ENCODE measurements at regions not wholly inside any gene's neighbourhood (a gene's known extent, or its start where the extent isn't known, plus 50 kb on each side); places are given as distances from the start of the nearest gene placed in this dataset.

DNA sequence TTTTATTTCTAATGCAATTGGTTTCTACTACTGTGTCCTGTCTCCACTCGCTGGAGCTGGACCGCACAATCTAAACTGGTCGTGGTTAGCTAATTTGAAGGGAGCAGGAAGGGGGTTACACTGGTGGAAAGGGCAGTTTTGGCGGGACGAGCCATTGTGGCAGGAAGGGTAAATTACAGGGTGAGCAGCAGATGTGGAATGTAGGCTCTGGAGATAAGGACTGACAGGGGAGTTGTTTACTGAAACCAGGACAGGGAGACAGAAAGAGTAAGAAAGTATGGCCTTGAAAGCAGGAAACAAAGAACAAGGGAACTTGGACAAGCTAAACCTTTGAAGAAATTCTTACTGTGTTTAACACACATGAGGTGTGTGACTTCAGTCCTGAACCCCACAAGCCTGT lies 147.8 kb downstream of the ATXN7L3B start:
- H3K9me3 ChIP-seq (replicated peaks in 1 of 2; ENCODE audit: control insufficient read depth in 2 of 2, insufficient read depth in 1 of 2, low read depth in 1 of 2, low read length in 2 of 2) = peaks cover 2 to 3% of the 10 kb centered on the region in 2 donors
- H3K4ac ChIP-seq (ENCODE audit: low read length) = no peak overlapping the region
- H3K4me2 ChIP-seq (ENCODE audit: insufficient read depth, low read length, poor library complexity, severe bottlenecking) = no peak overlapping the region
- peak overlapping the region; percentile 10 for H2AFZ ChIP-seq (ENCODE audit: low read length)
- H2BK120ac ChIP-seq (ENCODE audit: low read depth, low read length) = no peak overlapping the region
- H2AK5ac ChIP-seq (ENCODE audit: low read depth, low read length) = no peak overlapping the region
- no peak overlapping the region for H3K14ac ChIP-seq (ENCODE audit: low read length)
- DNase-seq (ENCODE audit: low spot score) = no peak
- H3K18ac ChIP-seq (ENCODE audit: low read length) = no peak overlapping the region
- no peak overlapping the region for H3K9ac ChIP-seq (ENCODE audit: low read depth, low read length, poor library complexity)
- H3K4me3 ChIP-seq (ENCODE audit: low read length in 2 of 2) = no peak overlapping the region
- H3K27ac ChIP-seq (replicated peaks; ENCODE audit: low read length) = no peak overlapping the region
- H3K4me1 ChIP-seq (ENCODE audit: control insufficient read depth in 2 of 2, insufficient read depth in 1 of 2, low read depth in 1 of 2, low read length in 2 of 2) = no peaks in the 10 kb centered on the region
- H2BK5ac ChIP-seq (ENCODE audit: low read length) = no peak overlapping the region
- no peaks in the 10 kb centered on the region for H3K79me1 ChIP-seq (ENCODE audit: low read depth, low read length)
- H3K23ac ChIP-seq (ENCODE audit: low read depth, low read length, poor library complexity) = no peak overlapping the region
- no CpG with 5 or more reads among the region's 5 CpGs for WGBS, 2 donors (ENCODE audit: extremely low coverage in 2 of 2, insufficient read length in 2 of 2, insufficient replicate concordance in 1 of 2)
- H2BK12ac ChIP-seq (ENCODE audit: low read length) = no peak overlapping the region
- no peak overlapping the region for H4K91ac ChIP-seq (ENCODE audit: low read depth, low read length, poor library complexity)
- no peaks in the 10 kb centered on the region for H3K27me3 ChIP-seq (ENCODE audit: control insufficient read depth in 3 of 3, insufficient read depth in 3 of 3, low read depth in 1 of 3, low read length in 3 of 3)
- no peaks in the 10 kb centered on the region for H3K36me3 ChIP-seq (replicated peaks in 1 of 2; ENCODE audit: control insufficient read depth in 2 of 2, insufficient read depth in 2 of 2, low read length in 2 of 2)
- H4K8ac ChIP-seq (ENCODE audit: low read depth, low read length) = no peak overlapping the region
- no peak overlapping the region for H2BK15ac ChIP-seq (ENCODE audit: low read length)

DNA sequence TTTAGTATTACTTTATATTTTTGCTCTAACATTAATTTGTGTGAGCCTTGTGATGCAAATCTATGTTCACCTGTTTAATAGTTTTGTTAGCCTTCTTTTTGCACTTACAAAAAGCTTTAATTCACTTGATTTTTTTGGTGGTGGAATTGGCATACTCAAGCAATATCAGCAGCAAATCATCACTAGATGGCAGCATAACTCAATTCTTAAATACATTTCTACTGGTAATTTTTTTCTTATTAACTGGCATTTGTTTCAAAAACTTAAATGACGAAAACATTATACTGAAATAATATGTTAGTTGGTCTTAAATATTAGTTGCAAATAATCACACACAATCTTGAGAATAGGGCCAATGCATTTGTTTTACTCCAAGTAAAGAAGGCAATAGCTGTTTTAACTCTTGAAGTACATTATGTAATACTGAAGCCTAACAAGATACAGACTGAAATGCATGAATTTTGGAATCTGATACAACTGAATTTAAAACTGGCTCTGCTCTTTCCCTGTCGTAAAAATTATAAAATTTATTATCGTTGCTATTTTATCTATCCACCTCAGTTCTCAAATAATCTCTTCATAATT lies 151.5 kb downstream of the ATXN7L3B start:
- no peak overlapping the region for H3K4me2 ChIP-seq (ENCODE audit: insufficient read depth, low read length, poor library complexity, severe bottlenecking)
- H2BK12ac ChIP-seq (ENCODE audit: low read length) = no peak overlapping the region
- no peak overlapping the region for H3K4me3 ChIP-seq (ENCODE audit: low read length in 2 of 2)
- no peak overlapping the region for H3K27ac ChIP-seq (replicated peaks; ENCODE audit: low read length)
- peak; percentile 4 for DNase-seq (ENCODE audit: low spot score)
- H2BK15ac ChIP-seq (ENCODE audit: low read length) = no peak overlapping the region
- H4K91ac ChIP-seq (ENCODE audit: low read depth, low read length, poor library complexity) = no peak overlapping the region
- H3K18ac ChIP-seq (ENCODE audit: low read length) = no peak overlapping the region
- H3K9ac ChIP-seq (ENCODE audit: low read depth, low read length, poor library complexity) = no peak overlapping the region
- H3K4me1 ChIP-seq (ENCODE audit: control insufficient read depth in 2 of 2, insufficient read depth in 1 of 2, low read depth in 1 of 2, low read length in 2 of 2) = no peaks in the 10 kb centered on the region
- H3K27me3 ChIP-seq (ENCODE audit: control insufficient read depth in 3 of 3, insufficient read depth in 3 of 3, low read depth in 1 of 3, low read length in 3 of 3) = no peaks in the 10 kb centered on the region
- no peak overlapping the region for H4K8ac ChIP-seq (ENCODE audit: low read depth, low read length)
- no peaks in the 10 kb centered on the region for H3K36me3 ChIP-seq (replicated peaks in 1 of 2; ENCODE audit: control insufficient read depth in 2 of 2, insufficient read depth in 2 of 2, low read length in 2 of 2)
- H2BK5ac ChIP-seq (ENCODE audit: low read length) = no peak overlapping the region
- H3K14ac ChIP-seq (ENCODE audit: low read length) = no peak overlapping the region
- no CpG with 5 or more reads among the region's 3 CpGs for WGBS, 2 donors (ENCODE audit: extremely low coverage in 2 of 2, insufficient read length in 2 of 2, insufficient replicate concordance in 1 of 2)
- peaks cover 2 to 3% of the 10 kb centered on the region in 2 donors for H3K9me3 ChIP-seq (replicated peaks in 1 of 2; ENCODE audit: control insufficient read depth in 2 of 2, insufficient read depth in 1 of 2, low read depth in 1 of 2, low read length in 2 of 2)
- no peak overlapping the region for H2BK120ac ChIP-seq (ENCODE audit: low read depth, low read length)
- no peak overlapping the region for H3K23ac ChIP-seq (ENCODE audit: low read depth, low read length, poor library complexity)
- H3K79me1 ChIP-seq (ENCODE audit: low read depth, low read length) = no peaks in the 10 kb centered on the region
- H2AFZ ChIP-seq (ENCODE audit: low read length) = no peak overlapping the region
- no peak overlapping the region for H3K4ac ChIP-seq (ENCODE audit: low read length)
- no peak overlapping the region for H2AK5ac ChIP-seq (ENCODE audit: low read depth, low read length)

DNA sequence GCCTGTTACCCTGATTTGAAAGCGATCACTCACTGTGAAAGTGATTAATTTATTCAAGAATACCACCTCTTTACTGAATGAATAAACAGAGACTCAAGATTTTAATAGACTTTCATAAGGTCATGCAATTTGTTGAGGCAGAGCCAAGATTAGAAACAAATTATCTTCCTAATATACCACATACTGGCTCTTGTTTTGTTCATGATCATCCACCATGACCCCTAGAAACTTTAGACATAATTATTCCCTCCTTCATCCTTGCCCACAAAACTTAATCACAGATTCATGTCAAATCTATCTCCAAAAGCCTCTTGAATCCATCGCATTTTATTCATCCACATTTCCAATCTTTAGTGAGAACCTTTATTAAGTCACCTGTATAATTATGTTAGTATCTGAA lies 152.3 kb downstream of the ATXN7L3B start:
- no CpG with 5 or more reads among the region's 2 CpGs for WGBS, 2 donors (ENCODE audit: extremely low coverage in 2 of 2, insufficient read length in 2 of 2, insufficient replicate concordance in 1 of 2)
- H3K27ac ChIP-seq (replicated peaks; ENCODE audit: low read length) = no peak overlapping the region

DNA sequence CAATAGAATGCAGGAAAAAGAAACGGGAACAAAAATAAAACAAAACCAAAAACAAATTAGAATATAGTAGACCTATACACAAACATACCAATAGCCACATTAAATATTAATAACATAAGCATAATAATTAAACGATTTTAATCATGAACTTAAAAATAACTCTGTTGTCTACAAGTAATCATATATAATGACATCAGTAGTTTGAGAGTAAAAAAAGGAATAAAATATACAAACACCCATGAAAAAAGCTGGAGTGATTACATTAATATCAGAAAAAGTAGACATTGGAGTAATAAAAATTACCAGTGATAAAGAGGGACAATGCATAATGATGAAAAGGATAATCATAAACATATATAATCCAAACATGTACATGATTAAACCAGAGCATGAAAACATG lies 181.8 kb downstream of the ATXN7L3B start:
- WGBS, 2 donors (ENCODE audit: extremely low coverage in 2 of 2, insufficient read length in 2 of 2, insufficient replicate concordance in 1 of 2) = no CpG with 5 or more reads among the region's 2 CpGs
- H3K4me3 ChIP-seq (ENCODE audit: low read length in 2 of 2) = no peak overlapping the region
- no peaks in the 10 kb centered on the region for H3K27me3 ChIP-seq (ENCODE audit: control insufficient read depth in 3 of 3, insufficient read depth in 3 of 3, low read depth in 1 of 3, low read length in 3 of 3)
- no peaks in the 10 kb centered on the region for H3K36me3 ChIP-seq (replicated peaks in 1 of 2; ENCODE audit: control insufficient read depth in 2 of 2, insufficient read depth in 2 of 2, low read length in 2 of 2)
- H3K18ac ChIP-seq (ENCODE audit: low read length) = no peak overlapping the region
- H4K91ac ChIP-seq (ENCODE audit: low read depth, low read length, poor library complexity) = no peak overlapping the region
- H2AFZ ChIP-seq (ENCODE audit: low read length) = no peak overlapping the region
- no peaks in the 10 kb centered on the region for H3K4me1 ChIP-seq (ENCODE audit: control insufficient read depth in 2 of 2, insufficient read depth in 1 of 2, low read depth in 1 of 2, low read length in 2 of 2)
- H3K14ac ChIP-seq (ENCODE audit: low read length) = no peak overlapping the region
- no peak overlapping the region for H3K9ac ChIP-seq (ENCODE audit: low read depth, low read length, poor library complexity)
- no peak overlapping the region for H2BK120ac ChIP-seq (ENCODE audit: low read depth, low read length)
- H4K8ac ChIP-seq (ENCODE audit: low read depth, low read length) = no peak overlapping the region
- H3K79me1 ChIP-seq (ENCODE audit: low read depth, low read length) = no peaks in the 10 kb centered on the region
- H2BK12ac ChIP-seq (ENCODE audit: low read length) = no peak overlapping the region
- no peak overlapping the region for H3K27ac ChIP-seq (replicated peaks; ENCODE audit: low read length)
- H3K4me2 ChIP-seq (ENCODE audit: insufficient read depth, low read length, poor library complexity, severe bottlenecking) = no peak overlapping the region
- H2AK5ac ChIP-seq (ENCODE audit: low read depth, low read length) = no peak overlapping the region
- no peak for DNase-seq (ENCODE audit: low spot score)
- no peak overlapping the region for H2BK5ac ChIP-seq (ENCODE audit: low read length)
- no peaks in the 10 kb centered on the region for H3K9me3 ChIP-seq (replicated peaks in 1 of 2; ENCODE audit: control insufficient read depth in 2 of 2, insufficient read depth in 1 of 2, low read depth in 1 of 2, low read length in 2 of 2)
- H3K4ac ChIP-seq (ENCODE audit: low read length) = no peak overlapping the region
- no peak overlapping the region for H3K23ac ChIP-seq (ENCODE audit: low read depth, low read length, poor library complexity)
- H2BK15ac ChIP-seq (ENCODE audit: low read length) = no peak overlapping the region

More for the DNA sequence above, 152.3 kb downstream of the ATXN7L3B start:
- H3K79me1 ChIP-seq (ENCODE audit: low read depth, low read length) = no peaks in the 10 kb centered on the region
- no peaks in the 10 kb centered on the region for H3K36me3 ChIP-seq (replicated peaks in 1 of 2; ENCODE audit: control insufficient read depth in 2 of 2, insufficient read depth in 2 of 2, low read length in 2 of 2)
- H2BK5ac ChIP-seq (ENCODE audit: low read length) = no peak overlapping the region
- no peak overlapping the region for H3K23ac ChIP-seq (ENCODE audit: low read depth, low read length, poor library complexity)
- H3K4me1 ChIP-seq (ENCODE audit: control insufficient read depth in 2 of 2, insufficient read depth in 1 of 2, low read depth in 1 of 2, low read length in 2 of 2) = no peaks in the 10 kb centered on the region
- no peak overlapping the region for H3K14ac ChIP-seq (ENCODE audit: low read length)
- H2AFZ ChIP-seq (ENCODE audit: low read length) = no peak overlapping the region
- peaks cover 2 to 3% of the 10 kb centered on the region in 2 donors for H3K9me3 ChIP-seq (replicated peaks in 1 of 2; ENCODE audit: control insufficient read depth in 2 of 2, insufficient read depth in 1 of 2, low read depth in 1 of 2, low read length in 2 of 2)
- no peak for DNase-seq (ENCODE audit: low spot score)
- H4K8ac ChIP-seq (ENCODE audit: low read depth, low read length) = no peak overlapping the region
- H2BK15ac ChIP-seq (ENCODE audit: low read length) = no peak overlapping the region
- H3K9ac ChIP-seq (ENCODE audit: low read depth, low read length, poor library complexity) = no peak overlapping the region
- no peak overlapping the region for H2BK12ac ChIP-seq (ENCODE audit: low read length)
- no peak overlapping the region for H3K18ac ChIP-seq (ENCODE audit: low read length)
- no peak overlapping the region for H3K4me2 ChIP-seq (ENCODE audit: insufficient read depth, low read length, poor library complexity, severe bottlenecking)
- H3K4me3 ChIP-seq (ENCODE audit: low read length in 2 of 2) = no peak overlapping the region
- H3K4ac ChIP-seq (ENCODE audit: low read length) = no peak overlapping the region
- no peak overlapping the region for H4K91ac ChIP-seq (ENCODE audit: low read depth, low read length, poor library complexity)
- no peak overlapping the region for H2AK5ac ChIP-seq (ENCODE audit: low read depth, low read length)
- H2BK120ac ChIP-seq (ENCODE audit: low read depth, low read length) = no peak overlapping the region
- no peaks in the 10 kb centered on the region for H3K27me3 ChIP-seq (ENCODE audit: control insufficient read depth in 3 of 3, insufficient read depth in 3 of 3, low read depth in 1 of 3, low read length in 3 of 3)
